SK-N-SH treated with all-trans-retinoic acid at 6 μM for 48 hours (cell line): ENCODE measurements at regions not wholly inside any gene's neighbourhood (a gene's known extent, or its start where the extent isn't known, plus 50 kb on each side); places are given as distances from the start of the nearest gene placed in this dataset.

Experiments used
- ATAC-seq: fragments of 200-7000 bp; cut with Tn5 transposase; 3 replicates; pipeline ENCODE4 v1.9.1; 2020; ENCODE audit warnings: mild to moderate bottlenecking, moderate library complexity
- ARNTL ChIP-seq: fragments of 450-650 bp; formaldehyde crosslinking; IDR thresholded peaks from 2 replicates; pipeline ENCODE4 v1.5.0; 2020; ENCODE audit warnings: low read depth, mild to moderate bottlenecking, moderate library complexity, borderline replicate concordance
- BACH2 ChIP-seq: fragments of 250-450 bp; sonication (Bioruptor Pico); IDR thresholded peaks from 2 replicates; pipeline ENCODE4 v1.9.0; 2021; ENCODE audit warnings: mild to moderate bottlenecking, borderline replicate concordance
- CREB5 ChIP-seq: fragments of 250-450 bp; sonication (Bioruptor Pico); IDR thresholded peaks from 2 replicates; pipeline ENCODE4 v1.5.1; 2020; ENCODE audit warnings: low read depth, mild to moderate bottlenecking, moderate library complexity
- CSDC2 ChIP-seq: fragments of 250-450 bp; sonication (Bioruptor Pico); IDR thresholded peaks from 2 replicates; pipeline ENCODE4 v1.5.0; 2020; ENCODE audit warnings: mild to moderate bottlenecking, moderate library complexity
- CSRNP3 ChIP-seq: fragments of 250-450 bp; sonication (Bioruptor Pico); IDR thresholded peaks from 2 replicates; pipeline ENCODE4 v1.5.1; 2021; ENCODE audit warnings: mild to moderate bottlenecking, moderate library complexity
- ESRRG ChIP-seq: fragments of 250-450 bp; sonication (Bioruptor Pico); IDR thresholded peaks from 2 replicates; pipeline ENCODE4 v1.6.1; 2021; ENCODE audit warnings: mild to moderate bottlenecking
- ISL1 ChIP-seq: fragments of 250-450 bp; sonication (Bioruptor Pico); IDR thresholded peaks from 2 replicates; pipeline ENCODE4 v2.1.2; 2022; ENCODE audit warnings: mild to moderate bottlenecking, moderate library complexity
- OSR1 ChIP-seq: fragments of 250-450 bp; sonication (Bioruptor Pico); IDR thresholded peaks from 2 replicates; pipeline ENCODE4 v1.8.0; 2022; ENCODE audit warnings: moderate library complexity, mild to moderate bottlenecking, inconsistent platforms
- PATZ1 ChIP-seq: fragments of 250-450 bp; sonication (Bioruptor Pico); IDR thresholded peaks from 2 replicates; pipeline ENCODE4 v1.8.0; 2020; ENCODE audit warnings: mild to moderate bottlenecking, moderate library complexity, borderline replicate concordance
- POU6F1 ChIP-seq: fragments of 250-450 bp; sonication (Bioruptor Pico); IDR thresholded peaks from 2 replicates; pipeline ENCODE4 v1.8.0; 2021; ENCODE audit warnings: low read depth, mild to moderate bottlenecking, moderate library complexity, borderline replicate concordance
- RARB ChIP-seq: fragments of 250-450 bp; sonication (Bioruptor Pico); IDR thresholded peaks from 2 replicates; pipeline ENCODE4 v1.8.0; 2021; ENCODE audit warnings: mild to moderate bottlenecking, moderate library complexity
- SNAI2 ChIP-seq: fragments of 250-450 bp; sonication (Bioruptor Pico); IDR thresholded peaks from 2 replicates; pipeline ENCODE4 v1.5.0; 2020; ENCODE audit warnings: mild to moderate bottlenecking, moderate library complexity
- TOX ChIP-seq: fragments of 250-450 bp; sonication (Bioruptor Pico); IDR thresholded peaks from 2 replicates; pipeline ENCODE4 v1.8.0; 2021; ENCODE audit warnings: mild to moderate bottlenecking, moderate library complexity, borderline replicate concordance
- TSHZ2 ChIP-seq: fragments of 250-450 bp; sonication (Bioruptor Pico); IDR thresholded peaks from 2 replicates; pipeline ENCODE4 v1.5.0; 2020; ENCODE audit warnings: mild to moderate bottlenecking, moderate library complexity
- ZC3H10 ChIP-seq: fragments of 250-450 bp; sonication (Bioruptor Pico); IDR thresholded peaks from 2 replicates; pipeline ENCODE4 v1.5.1; 2021; ENCODE audit warnings: mild to moderate bottlenecking, moderate library complexity
- ZFP3 ChIP-seq: fragments of 250-450 bp; sonication (Bioruptor Pico); IDR thresholded peaks from 2 replicates; pipeline ENCODE4 v1.5.0; 2020; ENCODE audit warnings: mild to moderate bottlenecking, moderate library complexity
- ZFP30 ChIP-seq: fragments of 450-650 bp; formaldehyde crosslinking; IDR thresholded peaks from 2 replicates; pipeline ENCODE4 v1.5.0; 2022; ENCODE audit warnings: mild to moderate bottlenecking, moderate library complexity
- ZNF565 ChIP-seq: fragments of 450-650 bp; formaldehyde crosslinking; conservative IDR thresholded peaks from 2 replicates; pipeline ENCODE4 v1.5.0; 2020; ENCODE audit warnings: low read depth, mild to moderate bottlenecking, moderate library complexity
- ZNF70 ChIP-seq: fragments of 450-650 bp; formaldehyde crosslinking; IDR thresholded peaks from 2 replicates; pipeline ENCODE4 v1.5.0; 2020; ENCODE audit warnings: mild to moderate bottlenecking, moderate library complexity
- ZNF8 ChIP-seq: fragments of 450-650 bp; formaldehyde crosslinking; IDR thresholded peaks from 2 replicates; pipeline ENCODE4 v1.5.0; 2020; ENCODE audit warnings: mild to moderate bottlenecking, moderate library complexity

GRCh38 chrX:122666601-122667000, 517.5 kb upstream of the GRIA3 start:
- ATAC-seq: no peak

GRCh38 chrX:122667667-122668066, 516.4 kb upstream of the GRIA3 start:
- no peak for ATAC-seq
- TF ChIP-seq RARB (CRISPR knock-in tag) (no peak), PATZ1 (CRISPR knock-in tag) (no peak)
- TF ChIP-seq, all 23 proteins: peak for 0

More at GRCh38 chrX:122666601-122667000, 517.5 kb upstream of the GRIA3 start:
- TF ChIP-seq CREB5 (no peak), RARB (CRISPR knock-in tag) (no peak), ESRRG (CRISPR knock-in tag) (no peak), OSR1 (no peak), ISL1 (CRISPR knock-in tag) (no peak), TOX (no peak), PATZ1 (CRISPR knock-in tag) (no peak), SNAI2 (no peak), ZFP30 (CRISPR knock-in tag) (no peak), POU6F1 (no peak), CSDC2 (no peak), ZC3H10 (no peak), ZNF565 (CRISPR knock-in tag) (no peak)

GRCh38 chrX:122703762-122704161, 480.3 kb upstream of the GRIA3 start:
- no peak for ATAC-seq
- TF ChIP-seq OSR1: no peak
- TF ChIP-seq ZFP30 (CRISPR knock-in tag): no peak
- no peak for TF ChIP-seq BACH2
- TF ChIP-seq ZNF70: no peak
- no peak for TF ChIP-seq ZNF565 (CRISPR knock-in tag)
- no peak for TF ChIP-seq CSDC2

GRCh38 chrX:122739770-122740169, 444.3 kb upstream of the GRIA3 start:
- no peak for TF ChIP-seq ZNF8 (CRISPR knock-in tag)
- no peak for TF ChIP-seq ESRRG (CRISPR knock-in tag)
- TF ChIP-seq ARNTL (CRISPR knock-in tag): no peak
- no peak for TF ChIP-seq RARB (CRISPR knock-in tag)
- TF ChIP-seq CSDC2: no peak
- no peak for TF ChIP-seq ZNF565 (CRISPR knock-in tag)
- TF ChIP-seq TSHZ2 (CRISPR knock-in tag): no peak
- no peak for TF ChIP-seq CSRNP3 (CRISPR knock-in tag)
- TF ChIP-seq OSR1: no peak
- no peak for TF ChIP-seq ZNF70
- TF ChIP-seq POU6F1: no peak
- TF ChIP-seq ZFP3: no peak
- ATAC-seq: no peak
